HepG2 (cell line): ENCODE measurements at regions not wholly inside any gene's neighbourhood (a gene's known extent, or its start where the extent isn't known, plus 50 kb on each side); places are given as distances from the start of the nearest gene placed in this dataset.

ENCODE experiments used
- ATAC-seq: fragments of 200-7000 bp; cut with Tn5 transposase; 3 replicates; pipeline ENCODE4 v1.9.1; 2020; ENCODE audit warnings: mild to moderate bottlenecking, moderate library complexity
- BruUV-seq: library from RNA; stranded (reverse); fragments of 400-500 nt; replicated peaks from 2 replicates; lab custom pipeline; 2021; lab: Mats Ljungman, UMichigan
- CTCF ChIA-PET: fragments of 300-600 bp; formaldehyde crosslinking; extraction: SDS; loops from one replicate; lab custom pipeline; 2021; ENCODE audit warnings: low total read pairs, inconsistent platforms, low intra/inter-chr PET ratio; lab: Yijun Ruan, JAX
- POLR2A ChIA-PET: fragments of 350-600 bp; sonication (Branson Sonifier 250); formaldehyde crosslinking; loops from one replicate; lab custom pipeline; 2020; ENCODE audit warnings: antibody characterized with exemption, inconsistent platforms; lab: Yijun Ruan, JAX
- DNase-seq: peaks from one replicate; pipeline ENCODE4 v3.0.0-alpha.2; 2015; ENCODE audit warnings: low spot score
- FAIRE-seq: peaks from 3 replicates; lab custom pipeline; 2011; peaks lifted over from hg19 to GRCh38; lab: Jason Lieb, UNC
- H2AFZ ChIP-seq: one replicate; pipeline ENCODE4 v1.6.1; 2011; ENCODE audit warnings: low read length, inconsistent platforms
- H3K27ac ChIP-seq: fragments of 300-600 bp; 3 replicates; pipeline ENCODE4 v1.8.0; 2011; ENCODE audit warnings: mixed run types, mild to moderate bottlenecking, mixed read lengths, low read length, inconsistent platforms; ENCODE audit not compliant: insufficient read depth; ENCODE audit errors: extremely low read length
- H3K27me3 ChIP-seq, 2 experiments: fragments of 200-600 bp in 1 of 2; 2 replicates in 1 of 2; 3 replicates in 1 of 2; pipeline versions ENCODE4 v1.6.0 to v1.8.0; 2011; ENCODE audit warnings: low read length in 2 of 2, mild to moderate bottlenecking in 2 of 2, moderate library complexity in 2 of 2, inconsistent platforms in 1 of 2; ENCODE audit not compliant: insufficient read depth in 2 of 2, control insufficient read depth in 1 of 2
- H3K36me3 ChIP-seq, 2 experiments: fragments of 200-600 bp in 1 of 2; replicated peaks in 1 of 2; 2 replicates in 1 of 2; 3 replicates in 1 of 2; pipeline versions ENCODE4 v1.5.1 to v1.8.0; 2011; ENCODE audit warnings: low read length in 2 of 2, inconsistent platforms in 1 of 2; ENCODE audit not compliant: insufficient read depth in 2 of 2, control insufficient read depth in 1 of 2
- H3K4me1 ChIP-seq: 2 replicates; pipeline ENCODE4 v1.5.1; 2012; ENCODE audit warnings: low read length, inconsistent platforms; ENCODE audit not compliant: insufficient read depth
- H3K4me2 ChIP-seq: 2 replicates; pipeline ENCODE4 v1.6.0; 2011; ENCODE audit warnings: low read depth, low read length, inconsistent platforms
- H3K4me3 ChIP-seq, 3 experiments: fragments of 200-600 bp in 1 of 3; sonication (generic), shearing (Covaris generic) in 1 of 3; replicated peaks in 1 of 3; 2 replicates each; pipeline ENCODE4 v1.5.1; 2011 to 2016; ENCODE audit warnings: low read length in 3 of 3, inconsistent platforms in 2 of 3, low read depth in 2 of 3, mild to moderate bottlenecking in 2 of 3, control low read depth in 1 of 3, mixed read lengths in 1 of 3; ENCODE audit not compliant: insufficient read depth in 1 of 3
- H3K79me2 ChIP-seq: one replicate; pipeline ENCODE4 v1.6.1; 2011; ENCODE audit warnings: low read length, inconsistent platforms; ENCODE audit not compliant: insufficient read depth
- H3K9ac ChIP-seq: 2 replicates; pipeline ENCODE4 v1.6.0; 2011; ENCODE audit warnings: mild to moderate bottlenecking, low read depth, low read length, inconsistent platforms; ENCODE audit not compliant: insufficient read depth
- H3K9me3 ChIP-seq: 2 replicates; pipeline ENCODE4 v1.5.1; 2012; ENCODE audit warnings: mild to moderate bottlenecking, low read length
- H4K20me1 ChIP-seq: 2 replicates; pipeline ENCODE4 v1.6.0; 2011; ENCODE audit warnings: inconsistent platforms, mild to moderate bottlenecking, low read length, moderate library complexity; ENCODE audit not compliant: insufficient read depth
- AGO1 ChIP-seq: fragments of 200-400 bp; formaldehyde crosslinking; IDR thresholded peaks from 2 replicates; pipeline ENCODE4 v1.6.1; 2017; ENCODE audit warnings: mild to moderate bottlenecking, low read depth, low read length, moderate library complexity; ENCODE audit not compliant: poor library complexity, severe bottlenecking
- ARID2 ChIP-seq: sonication (generic); formaldehyde crosslinking; IDR thresholded peaks from 2 replicates; pipeline ENCODE4 v1.8.1; 2022; ENCODE audit warnings: mild to moderate bottlenecking, missing genetic modification reagents, borderline replicate concordance
- BORCS8-MEF2B ChIP-seq: sonication (generic); formaldehyde crosslinking; IDR thresholded peaks from 2 replicates; pipeline ENCODE4 v1.8.0; 2022; ENCODE audit warnings: mild to moderate bottlenecking, missing genetic modification reagents
- DR1 ChIP-seq: sonication (generic); formaldehyde crosslinking; IDR thresholded peaks from 2 replicates; pipeline ENCODE4 v1.8.0; 2021; ENCODE audit warnings: mild to moderate bottlenecking, missing genetic modification reagents, inconsistent platforms
- NFATC3 ChIP-seq: sonication (generic); formaldehyde crosslinking; IDR thresholded peaks from 2 replicates; pipeline ENCODE4 v1.5.1; 2020; ENCODE audit warnings: mild to moderate bottlenecking, missing genetic modification reagents
- TEAD3 ChIP-seq: optimal IDR thresholded peaks from 2 replicates; pipeline ENCODE3; 2016; ENCODE audit warnings: borderline replicate concordance
- ZBTB20 ChIP-seq: sonication (generic); formaldehyde crosslinking; IDR thresholded peaks from 2 replicates; pipeline ENCODE4 v1.8.1; 2023; ENCODE audit warnings: missing genetic modification reagents, low read depth, mild to moderate bottlenecking, borderline replicate concordance
- ZNF543 ChIP-seq: sonication (generic); formaldehyde crosslinking; IDR thresholded peaks from 2 replicates; pipeline ENCODE4 v1.4.0; 2020; ENCODE audit warnings: mild to moderate bottlenecking, missing genetic modification reagents
- ZNF674 ChIP-seq: sonication (generic); formaldehyde crosslinking; IDR thresholded peaks from 2 replicates; pipeline ENCODE4 v1.5.0; 2020; ENCODE audit warnings: low read depth, mild to moderate bottlenecking, missing genetic modification reagents
- WGBS: methylation state at CpG from one replicate; pipeline ENCODE4 v1.1.6; 2017; ENCODE audit warnings: low lambda C conversion rate; 5-methylcytosine and 5-hydroxymethylcytosine counted together
- in situ Hi-C: cut with HindIII; loops from 2 replicates; pipeline ENCODE4 v1.10.0; 2017; ENCODE audit warnings: low pct_unique_long_range_greater_than_20kb; ENCODE audit not compliant: extremely low pct_ligation_motif_present
- intact Hi-C: fragments of 100-400 bp; cut with micrococcal nuclease; formaldehyde crosslinking; loops from one replicate; pipeline ENCODE4 v1.10.0; 2022; ENCODE audit not compliant: unreplicated experiment
- TF ChIP-seq, protein P1 (sequence below): sonication (generic); IDR thresholded peaks from 2 replicates; pipeline ENCODE4 v1.6.1; 2016; ENCODE audit warnings: low read depth, borderline replicate concordance
- TF ChIP-seq, protein P2 (sequence below): sonication (generic); formaldehyde crosslinking; IDR thresholded peaks from 2 replicates; pipeline ENCODE4 v1.5.0; 2020; ENCODE audit warnings: missing genetic modification reagents
- TF ChIP-seq, protein P3 (sequence below), 2 experiments: sonication (generic) in 1 of 2; formaldehyde crosslinking in 1 of 2; IDR thresholded peaks; 2 replicates each; pipeline versions ENCODE4 v1.5.1 to v1.6.1; 2011 to 2020; ENCODE audit warnings: borderline replicate concordance in 1 of 2, low read depth in 1 of 2, low read length in 1 of 2, mild to moderate bottlenecking in 1 of 2, missing genetic modification reagents in 1 of 2, moderate library complexity in 1 of 2
- TF ChIP-seq, protein P4 (sequence below): sonication (generic); formaldehyde crosslinking; IDR thresholded peaks from 2 replicates; pipeline ENCODE4 v1.4.0; 2020; ENCODE audit warnings: missing genetic modification reagents

DNA sequence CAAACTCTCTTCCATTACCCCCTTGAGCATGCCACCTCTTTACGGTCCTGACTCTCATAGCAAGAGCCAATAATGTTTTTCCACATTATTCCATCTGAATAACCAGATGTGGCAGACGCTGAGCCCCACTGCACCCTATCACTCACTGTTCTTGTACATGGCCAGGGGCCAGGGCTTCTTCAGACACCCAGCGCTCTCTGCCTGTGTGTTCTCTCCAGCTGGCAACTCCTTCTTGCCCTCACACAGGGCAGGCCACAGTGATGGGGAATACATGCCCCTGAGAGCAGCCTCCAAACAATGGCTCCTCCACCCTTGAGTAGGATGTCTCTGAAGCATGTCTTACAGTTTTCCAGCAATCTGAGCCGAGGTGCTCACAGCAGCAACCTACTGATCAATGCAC, 50.8 kb upstream of the STIM2 start:
- no peak overlapping the region for H3K27ac ChIP-seq
- H3K4me2 ChIP-seq = no peak overlapping the region
- peaks cover 0 to 13% of the 10 kb centered on the region in 2 experiments; a peak in 1 of 5 replicates for H3K27me3 ChIP-seq
- in situ Hi-C loops = no loop called here
- FAIRE-seq (no peak), ATAC-seq (no peak; the same call in 2 of the 3 replicates), DNase-seq (no peak)
- H3K79me2 ChIP-seq = no peaks in the 10 kb centered on the region
- H3K4me1 ChIP-seq = no peaks in the 10 kb centered on the region
- intact Hi-C loops = loop anchor here (1.0 kb wide), 1 partner anchor 25 kb away; no protein-coding TSS in a partner anchor
- 0% methylated on average over 4 of the region's 4 CpGs for WGBS
- no peak overlapping the region for H2AFZ ChIP-seq
- no peaks in the 10 kb centered on the region for H3K9me3 ChIP-seq
- ChIA-PET POLR2A (no interaction called here), CTCF (no interaction called here)
- no peak overlapping the region for H3K4me3 ChIP-seq
- BruUV-seq = no TSS peak
- TF ChIP-seq ZNF543 (CRISPR knock-in tag) (no peak), ZNF674 (CRISPR knock-in tag) (no peak), NFATC3 (CRISPR knock-in tag) (no peak), ARID2 (CRISPR knock-in tag) (no peak), ZBTB20 (CRISPR knock-in tag) (no peak), TEAD3 (CRISPR knock-in tag) (no peak), DR1 (no peak), BORCS8-MEF2B (CRISPR knock-in tag) (no peak), AGO1 (no peak)
- TF ChIP-seq, protein P1, sequence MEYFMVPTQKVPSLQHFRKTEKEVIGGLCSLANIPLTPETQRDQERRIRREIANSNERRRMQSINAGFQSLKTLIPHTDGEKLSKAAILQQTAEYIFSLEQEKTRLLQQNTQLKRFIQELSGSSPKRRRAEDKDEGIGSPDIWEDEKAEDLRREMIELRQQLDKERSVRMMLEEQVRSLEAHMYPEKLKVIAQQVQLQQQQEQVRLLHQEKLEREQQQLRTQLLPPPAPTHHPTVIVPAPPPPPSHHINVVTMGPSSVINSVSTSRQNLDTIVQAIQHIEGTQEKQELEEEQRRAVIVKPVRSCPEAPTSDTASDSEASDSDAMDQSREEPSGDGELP = no peak
- TF ChIP-seq, protein P2, sequence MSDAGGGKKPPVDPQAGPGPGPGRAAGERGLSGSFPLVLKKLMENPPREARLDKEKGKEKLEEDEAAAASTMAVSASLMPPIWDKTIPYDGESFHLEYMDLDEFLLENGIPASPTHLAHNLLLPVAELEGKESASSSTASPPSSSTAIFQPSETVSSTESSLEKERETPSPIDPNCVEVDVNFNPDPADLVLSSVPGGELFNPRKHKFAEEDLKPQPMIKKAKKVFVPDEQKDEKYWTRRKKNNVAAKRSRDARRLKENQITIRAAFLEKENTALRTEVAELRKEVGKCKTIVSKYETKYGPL = no peak
- TF ChIP-seq, protein P3, sequence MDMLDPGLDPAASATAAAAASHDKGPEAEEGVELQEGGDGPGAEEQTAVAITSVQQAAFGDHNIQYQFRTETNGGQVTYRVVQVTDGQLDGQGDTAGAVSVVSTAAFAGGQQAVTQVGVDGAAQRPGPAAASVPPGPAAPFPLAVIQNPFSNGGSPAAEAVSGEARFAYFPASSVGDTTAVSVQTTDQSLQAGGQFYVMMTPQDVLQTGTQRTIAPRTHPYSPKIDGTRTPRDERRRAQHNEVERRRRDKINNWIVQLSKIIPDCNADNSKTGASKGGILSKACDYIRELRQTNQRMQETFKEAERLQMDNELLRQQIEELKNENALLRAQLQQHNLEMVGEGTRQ (IDR thresholded peaks at IDR 0.05; ENCODE audit: low read depth, low read length) = no peak
- TF ChIP-seq, protein P3 (CRISPR knock-in tag; IDR thresholded peaks at IDR 0.05; ENCODE audit: borderline replicate concordance) = no peak
- TF ChIP-seq, protein P4, sequence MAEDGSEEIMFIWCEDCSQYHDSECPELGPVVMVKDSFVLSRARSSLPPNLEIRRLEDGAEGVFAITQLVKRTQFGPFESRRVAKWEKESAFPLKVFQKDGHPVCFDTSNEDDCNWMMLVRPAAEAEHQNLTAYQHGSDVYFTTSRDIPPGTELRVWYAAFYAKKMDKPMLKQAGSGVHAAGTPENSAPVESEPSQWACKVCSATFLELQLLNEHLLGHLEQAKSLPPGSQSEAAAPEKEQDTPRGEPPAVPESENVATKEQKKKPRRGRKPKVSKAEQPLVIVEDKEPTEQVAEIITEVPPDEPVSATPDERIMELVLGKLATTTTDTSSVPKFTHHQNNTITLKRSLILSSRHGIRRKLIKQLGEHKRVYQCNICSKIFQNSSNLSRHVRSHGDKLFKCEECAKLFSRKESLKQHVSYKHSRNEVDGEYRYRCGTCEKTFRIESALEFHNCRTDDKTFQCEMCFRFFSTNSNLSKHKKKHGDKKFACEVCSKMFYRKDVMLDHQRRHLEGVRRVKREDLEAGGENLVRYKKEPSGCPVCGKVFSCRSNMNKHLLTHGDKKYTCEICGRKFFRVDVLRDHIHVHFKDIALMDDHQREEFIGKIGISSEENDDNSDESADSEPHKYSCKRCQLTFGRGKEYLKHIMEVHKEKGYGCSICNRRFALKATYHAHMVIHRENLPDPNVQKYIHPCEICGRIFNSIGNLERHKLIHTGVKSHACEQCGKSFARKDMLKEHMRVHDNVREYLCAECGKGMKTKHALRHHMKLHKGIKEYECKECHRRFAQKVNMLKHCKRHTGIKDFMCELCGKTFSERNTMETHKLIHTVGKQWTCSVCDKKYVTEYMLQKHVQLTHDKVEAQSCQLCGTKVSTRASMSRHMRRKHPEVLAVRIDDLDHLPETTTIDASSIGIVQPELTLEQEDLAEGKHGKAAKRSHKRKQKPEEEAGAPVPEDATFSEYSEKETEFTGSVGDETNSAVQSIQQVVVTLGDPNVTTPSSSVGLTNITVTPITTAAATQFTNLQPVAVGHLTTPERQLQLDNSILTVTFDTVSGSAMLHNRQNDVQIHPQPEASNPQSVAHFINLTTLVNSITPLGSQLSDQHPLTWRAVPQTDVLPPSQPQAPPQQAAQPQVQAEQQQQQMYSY (CRISPR knock-in tag) = no peak
- TF ChIP-seq, all 625 proteins: peak for 0
- Histone ChIP-seq H4K20me1 (no peaks in the 10 kb centered on the region), H3K9ac (no peak overlapping the region), H3K36me3 (no peaks in the 10 kb centered on the region)
